ENCODE measurements at regions not wholly inside any gene's neighbourhood (a gene's known extent, or its start where the extent isn't known, plus 50 kb on each side); places are given as distances from the start of the nearest gene placed in this dataset.

DNA sequence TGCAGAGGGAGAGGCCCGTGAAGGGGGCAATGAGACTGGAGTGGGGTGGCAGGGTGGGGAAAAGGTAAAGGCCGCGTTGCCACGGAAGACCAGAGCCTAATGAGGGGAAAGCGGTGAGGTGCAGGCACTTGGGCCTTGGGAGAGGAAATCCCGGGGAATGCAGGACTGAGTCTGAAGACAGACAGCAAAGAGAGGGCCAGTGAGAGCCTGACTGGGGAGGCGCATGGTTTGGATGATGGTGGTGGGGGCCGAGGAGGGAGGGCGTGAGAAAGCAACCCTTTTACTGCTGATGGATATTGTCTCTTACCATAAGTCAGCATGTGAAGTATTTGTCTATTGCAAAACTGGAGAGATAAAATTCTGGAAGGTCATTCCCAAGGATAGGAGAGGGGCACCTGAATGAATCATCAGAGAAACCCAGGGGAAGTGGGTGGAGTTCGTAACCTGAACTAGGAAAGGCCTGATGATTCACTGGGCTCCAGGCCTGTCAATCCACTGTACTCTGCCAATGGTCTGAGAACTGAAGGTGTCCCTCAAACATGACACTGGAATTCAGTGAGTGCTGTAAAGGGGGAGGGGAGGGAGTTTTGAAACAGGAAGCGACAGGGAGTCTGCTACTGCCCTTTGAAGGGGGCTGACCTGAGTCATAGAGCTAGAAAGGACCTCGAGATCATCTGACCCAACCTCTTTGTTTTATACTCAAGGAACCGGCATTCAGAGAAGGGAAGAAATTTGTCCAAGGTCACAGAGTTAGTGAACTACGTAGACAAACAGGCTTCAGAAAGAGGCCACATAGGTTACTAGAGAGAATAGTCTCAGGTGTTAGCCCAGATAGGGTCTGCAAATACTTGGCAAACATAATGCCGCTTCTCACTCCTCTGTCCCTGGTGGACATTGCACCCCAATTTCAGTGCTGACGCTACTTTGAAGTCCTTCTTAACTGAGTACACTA is 52.2 kb downstream of the NALF2 start (continued):
- TF ChIP-seq, protein P1, sequence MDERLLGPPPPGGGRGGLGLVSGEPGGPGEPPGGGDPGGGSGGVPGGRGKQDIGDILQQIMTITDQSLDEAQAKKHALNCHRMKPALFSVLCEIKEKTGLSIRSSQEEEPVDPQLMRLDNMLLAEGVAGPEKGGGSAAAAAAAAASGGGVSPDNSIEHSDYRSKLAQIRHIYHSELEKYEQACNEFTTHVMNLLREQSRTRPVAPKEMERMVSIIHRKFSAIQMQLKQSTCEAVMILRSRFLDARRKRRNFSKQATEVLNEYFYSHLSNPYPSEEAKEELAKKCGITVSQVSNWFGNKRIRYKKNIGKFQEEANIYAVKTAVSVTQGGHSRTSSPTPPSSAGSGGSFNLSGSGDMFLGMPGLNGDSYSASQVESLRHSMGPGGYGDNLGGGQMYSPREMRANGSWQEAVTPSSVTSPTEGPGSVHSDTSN (CRISPR knock-in tag; IDR thresholded peaks at IDR 0.05; ENCODE audit: low read depth), result peak; percentile 72
- TF ChIP-seq, protein P1 (tag; conservative IDR thresholded peaks at IDR 0.05; ENCODE audit: low read depth), result peak; percentile 90
- peak; percentile 65 for TF ChIP-seq NFYB (IDR thresholded peaks at IDR 0.05; ENCODE audit: extremely low read depth, insufficient read length)
- TF ChIP-seq NUFIP1 (IDR thresholded peaks at IDR 0.05; ENCODE audit: partially characterized antibody), result no peak
- peak; percentile 24; the same call in 1 of the 2 replicates for TF ChIP-seq FOSL1 (tag; conservative IDR thresholded peaks at IDR 0.05)
- no peak for TF ChIP-seq ZNF551 (CRISPR knock-in tag; IDR thresholded peaks at IDR 0.05)
- TF ChIP-seq L3MBTL2 (IDR thresholded peaks at IDR 0.05), result no peak
- TF ChIP-seq FOS (IDR thresholded peaks at IDR 0.05; ENCODE audit: extremely low read depth, insufficient read length), result peak; percentile 21
- no peak for TF ChIP-seq MIER1 (IDR thresholded peaks at IDR 0.05; ENCODE audit: low read depth)
- TF ChIP-seq JUND (IDR thresholded peaks at IDR 0.05; ENCODE audit: borderline replicate concordance, low read depth, low read length), result peak; percentile 21; the same call in 1 of the 2 replicates
- TF ChIP-seq JUND (tag; IDR thresholded peaks at IDR 0.05; ENCODE audit: borderline replicate concordance, low read depth, low read length), result no peak
- no peak for TF ChIP-seq ZSCAN32 (CRISPR knock-in tag; IDR thresholded peaks at IDR 0.05)

All from K562 (cell line).